ENCODE measurements at regions not wholly inside any gene's neighbourhood (a gene's known extent, or its start where the extent isn't known, plus 50 kb on each side); places are given as distances from the start of the nearest gene placed in this dataset.

DNA sequence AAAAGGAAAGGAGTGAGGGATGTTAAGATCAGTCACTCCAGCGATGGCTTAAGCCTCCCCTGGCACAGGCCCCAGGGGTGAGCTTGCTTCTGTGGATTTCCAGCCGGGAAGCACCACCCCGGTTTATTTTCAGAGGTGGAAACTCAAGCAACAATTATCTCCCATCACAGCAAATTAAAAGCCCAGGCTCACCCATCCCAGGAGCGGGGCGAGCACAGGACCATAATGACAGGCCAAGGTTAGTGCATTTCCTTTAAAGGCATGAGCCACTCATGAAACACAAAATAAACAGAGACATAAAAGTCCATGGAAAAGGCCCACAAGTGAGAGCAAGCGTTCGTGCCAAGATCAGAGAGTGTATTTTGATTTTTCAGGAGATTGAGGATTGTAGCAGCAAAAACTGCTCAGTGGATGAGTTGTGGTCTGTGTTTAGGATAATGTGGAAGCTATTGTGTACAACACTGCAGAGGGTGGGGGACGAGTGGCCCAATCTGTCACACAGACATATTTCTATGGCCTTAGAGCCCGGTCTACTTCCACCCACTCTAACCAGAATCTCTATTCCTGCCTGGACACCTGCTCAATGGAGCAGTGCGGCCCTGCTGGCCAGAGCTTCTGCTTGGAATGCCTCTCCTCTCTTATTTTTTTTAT is 111.4 kb upstream of the CDC42EP3 start:
- no peak for TF ChIP-seq POLR2A (IDR thresholded peaks at IDR 0.05; ENCODE audit: low read depth, low read length)
- DNase-seq (ENCODE audit: insufficient read length, low spot score) (no peak), FAIRE-seq (no peak)

DNA sequence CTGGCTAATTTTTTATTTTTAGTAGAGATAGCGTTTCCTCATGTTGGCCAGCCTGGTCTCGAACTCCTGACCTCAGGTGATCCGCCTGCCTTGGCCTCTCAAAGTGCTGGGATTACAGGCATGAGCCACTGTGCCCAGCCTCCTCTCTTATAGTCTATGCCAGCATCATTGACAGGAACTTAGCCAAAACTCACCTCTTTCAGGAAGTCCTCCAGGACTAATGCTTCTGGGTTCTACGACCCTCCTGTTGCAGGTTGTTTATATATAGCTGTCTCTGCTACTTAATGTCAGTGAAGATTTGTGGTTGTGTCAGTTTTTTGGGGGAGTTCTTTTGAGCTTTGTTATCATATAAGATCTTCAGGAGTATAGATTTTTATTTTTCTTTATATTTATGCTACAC is 112.1 kb upstream of the CDC42EP3 start:
- DNase-seq (ENCODE audit: insufficient read length, low spot score) = no peak
- no peak for FAIRE-seq
- no peak for TF ChIP-seq POLR2A (IDR thresholded peaks at IDR 0.05; ENCODE audit: low read depth, low read length)

DNA sequence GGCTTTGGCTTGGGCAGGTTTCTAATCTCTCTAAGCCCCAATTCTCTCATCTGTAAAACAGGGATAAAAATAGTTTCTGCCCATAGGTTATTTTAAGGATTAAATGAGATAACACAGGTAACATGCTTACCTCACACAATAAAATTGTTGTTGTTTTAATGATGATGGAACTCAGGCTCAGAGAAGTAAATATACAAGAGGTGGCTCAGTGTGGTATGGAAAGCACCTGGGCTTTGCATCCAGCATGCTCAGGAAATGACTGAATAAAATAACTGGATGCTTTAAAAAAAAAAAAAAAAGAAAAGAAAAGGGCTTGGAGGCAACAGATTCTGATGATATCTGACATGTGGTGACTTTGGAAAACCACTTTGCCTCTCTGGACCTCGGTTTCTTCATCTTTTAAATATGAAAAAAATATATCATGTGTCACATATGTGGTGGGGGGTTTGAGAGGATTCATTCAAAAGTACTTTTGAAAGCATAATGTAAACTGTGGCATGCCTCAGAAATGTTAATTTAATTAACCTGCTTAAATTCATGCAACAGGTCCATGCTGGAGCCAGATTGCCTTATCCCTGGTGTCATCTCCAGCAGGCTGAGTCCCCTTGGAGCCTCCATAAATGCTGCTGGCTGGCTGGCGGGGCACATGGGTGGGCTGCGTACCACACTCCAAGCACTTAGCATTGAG is 112.8 kb upstream of the CDC42EP3 start:
- DNase-seq (ENCODE audit: insufficient read length, low spot score) (no peak), FAIRE-seq (no peak)
- no peak for TF ChIP-seq POLR2A (IDR thresholded peaks at IDR 0.05; ENCODE audit: low read depth, low read length)

DNA sequence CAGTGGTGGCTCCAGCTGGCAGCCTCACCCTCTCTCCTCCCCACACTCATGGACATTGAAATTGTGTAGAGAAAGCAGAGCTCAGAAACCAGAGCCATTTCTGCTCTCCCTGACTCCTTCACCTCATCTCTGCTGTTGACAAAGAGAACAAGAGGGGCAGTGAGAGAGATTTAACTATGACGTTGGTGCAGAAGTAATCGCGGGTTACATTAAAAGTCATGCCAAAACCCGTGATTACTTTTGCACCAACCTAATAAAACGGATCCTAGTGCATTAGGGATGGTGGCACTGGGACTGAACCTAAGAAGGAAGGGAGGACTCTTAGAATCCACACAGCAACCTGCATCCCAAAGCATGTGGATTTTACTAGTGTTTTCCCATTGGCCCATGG is 113.3 kb upstream of the CDC42EP3 start:
- TF ChIP-seq POLR2A (IDR thresholded peaks at IDR 0.05; ENCODE audit: low read depth, low read length) = no peak
- FAIRE-seq = no peak
- DNase-seq (ENCODE audit: insufficient read length, low spot score) = no peak

DNA sequence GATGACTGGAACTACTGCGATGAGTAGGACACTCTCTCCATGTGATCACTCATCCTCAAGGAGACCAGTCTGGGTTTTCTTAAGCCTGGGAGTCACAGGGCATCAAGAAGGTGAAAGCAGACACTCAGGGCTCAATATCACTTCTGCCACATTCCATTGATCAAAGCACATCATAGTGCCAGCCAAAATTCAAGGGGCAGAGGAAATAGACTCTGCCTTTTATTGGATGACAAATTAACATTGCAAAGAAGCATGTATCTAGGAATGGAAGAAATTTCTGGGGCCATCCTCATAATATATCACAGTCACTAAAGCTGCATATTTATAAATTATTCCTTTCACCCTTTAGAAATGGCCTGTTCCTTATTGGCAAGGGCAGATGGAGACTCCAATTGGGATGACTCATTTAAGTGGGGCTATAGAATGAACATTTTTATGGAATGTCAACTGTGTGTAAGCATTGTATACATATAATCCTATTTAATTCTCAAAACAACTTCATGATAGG is 114.8 kb upstream of the CDC42EP3 start:
- TF ChIP-seq POLR2A (IDR thresholded peaks at IDR 0.05; ENCODE audit: low read depth, low read length) = no peak
- no peak for DNase-seq (ENCODE audit: insufficient read length, low spot score)
- FAIRE-seq = no peak

DNA sequence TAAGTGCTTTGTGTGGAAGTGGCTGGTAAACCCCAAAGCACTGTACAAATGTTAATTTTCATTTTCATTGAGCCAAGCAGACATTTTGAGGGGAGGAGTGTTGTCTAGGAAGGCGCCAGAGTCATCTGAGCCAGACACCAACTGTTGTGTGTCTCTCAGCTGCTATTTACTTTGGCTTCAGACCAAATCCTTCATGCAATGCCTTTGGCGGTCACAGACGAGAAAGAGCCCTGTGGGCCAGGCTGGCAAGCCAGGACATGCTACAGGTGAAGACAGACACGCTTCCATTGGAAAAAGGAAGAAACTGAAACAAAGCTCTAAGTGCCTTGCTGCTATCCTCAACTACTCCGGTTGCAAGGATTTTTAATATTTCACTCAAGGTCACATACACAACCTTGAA is 115.4 kb upstream of the CDC42EP3 start:
- no peak for TF ChIP-seq POLR2A (IDR thresholded peaks at IDR 0.05; ENCODE audit: low read depth, low read length)
- DNase-seq (ENCODE audit: insufficient read length, low spot score) = no peak
- no peak for FAIRE-seq

DNA sequence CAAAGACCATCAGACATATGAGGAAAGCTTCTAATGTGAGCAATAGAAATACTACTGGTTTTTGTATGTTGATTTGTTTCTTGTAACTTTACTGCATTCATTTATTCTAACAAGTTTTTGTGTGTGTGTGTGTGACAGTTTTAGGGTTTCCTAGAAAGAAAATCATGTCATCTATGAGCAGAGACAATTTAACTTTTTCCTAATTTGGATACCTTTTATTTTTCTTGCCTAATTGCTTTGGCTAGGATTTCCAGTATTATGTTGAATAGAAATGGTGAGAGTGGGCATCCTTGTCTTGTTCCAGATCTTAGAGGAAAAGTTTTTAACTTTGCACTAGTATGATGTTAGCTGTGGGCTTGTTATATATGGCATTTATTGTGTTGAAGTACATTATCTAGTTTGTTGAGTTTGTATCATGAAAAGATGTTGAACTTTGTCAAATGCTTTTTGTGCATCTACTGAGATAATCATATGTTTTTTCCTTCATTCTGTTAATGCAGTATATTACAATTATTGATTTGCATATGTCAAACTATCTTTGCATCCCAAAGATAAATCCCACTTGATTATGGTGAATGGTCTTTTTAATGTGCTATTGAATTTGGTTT is 117.3 kb upstream of the CDC42EP3 start:
- DNase-seq (ENCODE audit: insufficient read length, low spot score) (no peak), FAIRE-seq (no peak)
- no peak for TF ChIP-seq POLR2A (IDR thresholded peaks at IDR 0.05; ENCODE audit: low read depth, low read length)

DNA sequence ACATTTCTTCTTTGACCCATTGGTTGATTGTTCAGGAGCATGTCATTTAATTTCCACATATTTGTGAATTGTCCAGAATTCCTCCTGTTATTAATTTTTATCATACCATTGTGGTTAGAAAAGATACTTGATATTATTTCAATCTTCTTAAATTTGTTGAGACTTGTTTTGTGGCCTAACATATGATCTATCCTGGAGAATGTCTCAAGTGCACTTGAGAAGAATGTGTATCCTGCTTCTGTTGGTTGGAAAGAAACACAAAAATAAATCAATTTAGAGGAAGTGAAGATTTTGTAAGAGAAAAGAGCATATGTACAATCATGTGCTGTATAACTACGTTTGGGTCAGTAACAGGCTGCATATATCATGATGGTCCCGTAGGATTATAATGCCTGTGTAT is 118.6 kb upstream of the CDC42EP3 start:
- no peak for FAIRE-seq
- DNase-seq (ENCODE audit: insufficient read length, low spot score) = no peak
- no peak for TF ChIP-seq POLR2A (IDR thresholded peaks at IDR 0.05; ENCODE audit: low read depth, low read length)

DNA sequence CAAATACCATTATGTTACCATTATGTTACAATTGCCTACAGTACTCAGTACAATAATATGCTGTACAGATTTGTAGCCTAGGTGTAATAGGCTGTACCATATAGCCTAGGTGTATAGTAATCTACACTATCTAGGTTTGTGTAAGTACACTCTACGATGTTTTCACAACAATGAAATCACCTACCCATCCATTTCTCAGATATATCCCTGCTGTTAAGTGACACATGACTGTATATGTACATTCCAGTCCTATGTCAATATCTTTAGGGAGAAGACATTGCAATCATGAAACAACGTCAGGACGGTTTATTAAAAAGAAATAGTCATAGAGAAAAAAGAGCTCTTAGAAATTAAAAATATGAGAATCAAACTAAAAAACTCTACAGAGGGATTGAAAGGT is 119.0 kb upstream of the CDC42EP3 start:
- TF ChIP-seq POLR2A (IDR thresholded peaks at IDR 0.05; ENCODE audit: low read depth, low read length) = no peak
- FAIRE-seq = peak; percentile 33
- DNase-seq (ENCODE audit: insufficient read length, low spot score) = no peak

DNA sequence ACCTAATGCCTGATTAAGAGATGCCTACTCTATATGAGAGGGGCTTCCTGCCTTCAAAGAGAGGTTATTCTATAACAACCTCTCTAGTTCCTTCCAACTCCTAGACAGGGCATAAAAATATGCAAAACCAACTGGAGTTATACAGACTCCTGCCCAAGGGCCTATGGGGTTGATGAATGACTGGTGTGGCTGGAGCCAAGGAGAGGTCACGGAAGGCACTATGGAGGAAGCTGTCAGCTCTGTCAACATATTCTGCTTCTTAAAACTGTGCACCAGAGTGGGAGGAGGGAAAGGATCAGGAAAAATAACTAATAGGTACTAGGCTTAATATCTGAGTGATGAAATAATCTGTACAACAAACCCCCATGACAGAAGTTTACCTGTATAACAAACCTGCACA is 120.9 kb upstream of the CDC42EP3 start:
- FAIRE-seq (no peak), DNase-seq (ENCODE audit: insufficient read length, low spot score) (no peak)
- TF ChIP-seq POLR2A (IDR thresholded peaks at IDR 0.05; ENCODE audit: low read depth, low read length) = no peak

DNA sequence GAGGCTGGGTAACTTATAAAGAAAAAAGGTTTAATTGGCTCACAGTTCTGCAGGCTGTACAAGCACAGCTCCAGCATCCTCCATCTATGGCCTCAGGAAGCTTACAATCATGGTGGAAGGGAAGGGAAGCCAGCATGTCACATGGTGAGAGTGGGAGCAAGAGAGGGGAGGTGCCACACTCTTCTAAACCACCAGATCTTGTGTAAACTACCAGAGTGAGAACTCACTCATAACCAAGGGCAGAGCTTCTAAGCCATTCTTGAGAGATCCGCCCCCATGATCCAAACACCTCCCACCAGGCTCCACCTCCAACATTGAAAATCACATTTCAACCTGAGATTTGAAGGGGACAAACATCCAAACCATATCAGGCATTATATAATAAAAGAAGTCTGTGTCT is 121.6 kb upstream of the CDC42EP3 start:
- TF ChIP-seq POLR2A (IDR thresholded peaks at IDR 0.05; ENCODE audit: low read depth, low read length) = no peak
- FAIRE-seq (no peak), DNase-seq (ENCODE audit: insufficient read length, low spot score) (no peak)

DNA sequence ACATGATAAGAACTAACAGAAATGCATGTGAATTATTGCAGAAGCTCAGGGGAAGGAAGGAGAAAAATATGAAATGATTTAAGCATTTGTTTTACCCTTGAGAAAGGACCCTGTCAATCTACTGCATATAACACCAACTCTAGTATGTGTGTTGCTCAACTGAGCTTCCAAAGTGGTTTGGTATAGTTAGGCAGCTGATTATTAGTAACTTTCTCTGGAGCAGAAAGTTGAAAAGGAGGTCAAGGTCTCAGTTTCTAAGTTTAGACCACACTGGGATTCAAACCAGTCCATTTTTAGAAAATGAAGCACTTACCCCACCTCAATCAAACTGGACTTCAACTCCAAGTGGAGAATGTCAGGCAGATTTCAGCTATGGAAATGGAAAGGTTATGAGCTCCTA is 123.3 kb upstream of the CDC42EP3 start:
- FAIRE-seq = no peak
- DNase-seq (ENCODE audit: insufficient read length, low spot score) = no peak
- no peak for TF ChIP-seq POLR2A (IDR thresholded peaks at IDR 0.05; ENCODE audit: low read depth, low read length)

DNA sequence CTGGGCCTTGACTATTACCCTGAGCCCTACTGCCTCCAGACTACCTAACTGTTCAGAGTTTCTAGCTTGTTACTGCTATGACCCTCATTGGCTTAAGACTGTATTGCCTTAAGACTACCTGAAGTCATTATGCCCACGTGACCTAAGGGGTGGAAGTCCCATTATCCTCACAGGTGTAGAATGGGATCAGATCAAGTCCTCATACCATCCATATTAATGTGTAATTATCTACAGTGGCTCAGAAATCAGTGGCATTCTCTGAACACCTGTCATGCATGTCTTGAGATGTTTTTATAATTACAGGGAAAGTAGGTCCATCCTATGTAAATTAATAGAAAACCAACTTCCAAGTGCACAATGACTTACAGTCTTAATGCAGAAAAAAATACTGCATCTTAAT is 124.0 kb upstream of the CDC42EP3 start:
- DNase-seq (ENCODE audit: insufficient read length, low spot score) (no peak), FAIRE-seq (no peak)
- TF ChIP-seq POLR2A (IDR thresholded peaks at IDR 0.05; ENCODE audit: low read depth, low read length) = no peak

DNA sequence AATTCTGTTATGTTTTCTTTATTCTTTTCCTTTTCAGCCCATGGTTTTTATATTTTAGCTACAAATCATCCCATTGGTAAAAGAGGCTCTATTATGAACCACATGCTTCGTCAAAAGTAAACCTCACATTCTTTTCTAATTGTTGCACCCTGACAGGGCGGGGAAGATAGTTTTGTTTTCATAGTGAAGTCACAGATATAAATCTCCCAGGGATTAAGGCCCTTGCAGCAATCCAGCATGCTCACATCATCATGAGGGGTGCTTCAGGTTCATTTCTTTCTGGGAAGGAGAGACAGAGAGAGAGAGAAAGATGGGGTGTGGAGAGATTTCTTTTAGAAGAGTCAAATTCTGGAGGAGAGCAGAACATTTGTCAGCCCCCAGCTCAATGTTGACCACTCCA is 124.5 kb upstream of the CDC42EP3 start:
- no peak for TF ChIP-seq POLR2A (IDR thresholded peaks at IDR 0.05; ENCODE audit: low read depth, low read length)
- DNase-seq (ENCODE audit: insufficient read length, low spot score) (no peak), FAIRE-seq (peak; percentile 85)

DNA sequence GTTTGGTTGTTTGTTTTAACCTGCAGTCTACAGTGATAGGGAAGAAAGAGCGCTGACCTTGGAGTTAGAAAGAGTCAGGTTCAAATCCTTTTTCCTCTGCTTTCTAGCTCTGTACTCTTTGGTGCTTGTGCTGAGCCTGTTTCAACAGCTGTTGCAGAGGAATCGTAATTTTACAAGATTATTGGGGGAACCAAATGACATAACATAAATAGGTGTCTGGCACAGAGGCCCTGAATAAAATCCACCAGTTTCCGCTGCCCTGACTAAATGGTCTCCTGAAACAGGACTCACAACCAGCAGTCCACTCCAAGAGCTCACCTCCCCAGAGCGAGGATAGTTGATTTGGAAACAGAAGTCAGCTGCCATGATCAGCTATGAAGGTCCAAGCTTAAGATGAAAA is 125.0 kb upstream of the CDC42EP3 start:
- no peak for DNase-seq (ENCODE audit: insufficient read length, low spot score)
- FAIRE-seq = no peak
- TF ChIP-seq POLR2A (IDR thresholded peaks at IDR 0.05; ENCODE audit: low read depth, low read length) = no peak

Data from H54 (cell line).